ENCODE measurements at regions not wholly inside any gene's neighbourhood (a gene's known extent, or its start where the extent isn't known, plus 50 kb on each side); places are given as distances from the start of the nearest gene placed in this dataset.

DNA sequence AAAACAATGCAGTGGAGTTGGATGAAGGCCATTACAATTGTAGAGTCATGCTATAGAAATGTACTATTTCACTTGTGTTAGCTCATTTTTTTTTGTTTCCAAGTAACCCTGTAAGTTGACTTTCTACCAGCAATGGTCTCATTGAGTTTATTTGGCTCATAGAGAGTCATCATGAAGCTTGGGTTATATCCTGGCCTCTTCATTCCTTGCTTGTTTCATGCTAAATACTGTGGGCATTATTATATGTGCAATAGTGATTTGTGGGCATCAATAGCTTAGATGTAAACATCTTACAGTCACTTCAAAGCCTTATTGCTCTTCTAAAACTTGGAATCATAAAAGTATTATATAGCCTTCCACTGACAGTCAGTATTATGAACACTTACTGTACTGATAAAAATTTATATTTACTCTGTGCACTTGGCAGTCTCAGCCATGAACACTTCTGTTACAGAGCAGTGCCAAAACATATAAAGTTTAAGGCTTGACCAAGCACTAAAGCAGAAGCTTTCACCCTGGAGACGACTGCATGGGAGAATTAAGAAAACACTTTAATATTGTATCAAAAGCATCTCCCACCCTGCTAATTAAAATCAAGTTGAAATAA is 751.2 kb downstream of the SATB2 start:
- no peaks in the 10 kb centered on the region for H3K4me1 ChIP-seq (ENCODE audit: control insufficient read depth in 5 of 5, insufficient read depth in 5 of 5, low read length in 5 of 5)
- no peak overlapping the region for H3K9ac ChIP-seq (ENCODE audit: low read length in 5 of 5)
- no peak overlapping the region for H3K27ac ChIP-seq (ENCODE audit: low read depth, low read length)
- no peak overlapping the region for H3K4me3 ChIP-seq (ENCODE audit: low read depth in 1 of 5, low read length in 5 of 5)
- no peaks in the 10 kb centered on the region for H3K9me3 ChIP-seq (ENCODE audit: control insufficient read depth in 5 of 5, low read length in 5 of 5)
- no peaks in the 10 kb centered on the region for H3K36me3 ChIP-seq (ENCODE audit: control insufficient read depth in 5 of 5, insufficient read depth in 5 of 5, low read length in 5 of 5)
- H3K27me3 ChIP-seq (ENCODE audit: control insufficient read depth in 5 of 5, insufficient read depth in 4 of 5, low read length in 5 of 5) = no peaks in the 10 kb centered on the region

DNA sequence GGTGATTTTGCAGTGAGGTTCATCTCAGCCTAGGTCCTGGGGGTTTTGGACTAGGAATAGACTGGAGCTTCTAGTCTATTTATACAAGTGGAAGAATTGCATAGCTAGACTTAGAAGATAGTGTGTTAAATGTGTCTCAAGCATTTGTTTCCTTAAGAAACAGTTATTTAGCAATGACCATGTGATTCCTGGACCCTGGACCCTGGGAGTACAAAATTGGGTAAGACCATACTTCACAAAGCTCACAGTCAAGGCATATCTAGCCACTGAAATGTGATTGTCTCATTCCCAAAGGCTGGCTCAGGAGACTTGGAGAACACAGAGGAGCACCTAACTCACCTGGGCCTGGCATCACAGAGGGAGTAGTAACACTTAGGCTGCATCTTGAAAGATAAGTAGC is 754.5 kb downstream of the SATB2 start:
- no peak overlapping the region for H3K4me3 ChIP-seq (ENCODE audit: low read depth in 1 of 5, low read length in 5 of 5)
- no peaks in the 10 kb centered on the region for H3K4me1 ChIP-seq (ENCODE audit: control insufficient read depth in 5 of 5, insufficient read depth in 5 of 5, low read length in 5 of 5)
- H3K9me3 ChIP-seq (ENCODE audit: control insufficient read depth in 5 of 5, low read length in 5 of 5) = no peaks in the 10 kb centered on the region
- no peak overlapping the region for H3K27ac ChIP-seq (ENCODE audit: low read depth, low read length)
- H3K27me3 ChIP-seq (ENCODE audit: control insufficient read depth in 5 of 5, insufficient read depth in 4 of 5, low read length in 5 of 5) = no peaks in the 10 kb centered on the region
- H3K9ac ChIP-seq (ENCODE audit: low read length in 5 of 5) = no peak overlapping the region
- no peaks in the 10 kb centered on the region for H3K36me3 ChIP-seq (ENCODE audit: control insufficient read depth in 5 of 5, insufficient read depth in 5 of 5, low read length in 5 of 5)

DNA sequence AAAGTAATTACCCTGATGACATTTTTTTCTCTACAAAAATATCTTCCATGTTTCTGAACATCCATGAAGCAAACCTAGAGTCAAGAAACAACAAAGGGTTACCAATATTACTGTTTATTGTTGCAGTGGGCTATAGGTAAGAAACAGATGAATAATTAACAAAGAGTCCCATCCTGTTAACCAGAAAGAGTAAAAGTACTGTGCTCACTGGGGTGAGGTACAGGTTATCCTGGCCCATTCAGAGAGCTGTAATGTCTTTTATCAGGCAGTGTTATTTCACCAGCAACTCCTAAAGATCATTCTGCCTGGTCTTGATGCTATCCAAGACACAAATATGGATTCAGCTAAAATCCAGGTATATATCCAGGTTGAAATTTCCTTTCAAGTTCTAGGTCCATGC is 754.9 kb downstream of the SATB2 start:
- Histone ChIP-seq H3K9ac (ENCODE audit: low read length in 5 of 5) (no peak overlapping the region), H3K4me1 (ENCODE audit: control insufficient read depth in 5 of 5, insufficient read depth in 5 of 5, low read length in 5 of 5) (no peaks in the 10 kb centered on the region), H3K9me3 (ENCODE audit: control insufficient read depth in 5 of 5, low read length in 5 of 5) (no peaks in the 10 kb centered on the region), H3K27me3 (ENCODE audit: control insufficient read depth in 5 of 5, insufficient read depth in 4 of 5, low read length in 5 of 5) (no peaks in the 10 kb centered on the region), H3K4me3 (ENCODE audit: low read depth in 1 of 5, low read length in 5 of 5) (no peak overlapping the region), H3K27ac (ENCODE audit: low read depth, low read length) (no peak overlapping the region), H3K36me3 (ENCODE audit: control insufficient read depth in 5 of 5, insufficient read depth in 5 of 5, low read length in 5 of 5) (no peaks in the 10 kb centered on the region)

DNA sequence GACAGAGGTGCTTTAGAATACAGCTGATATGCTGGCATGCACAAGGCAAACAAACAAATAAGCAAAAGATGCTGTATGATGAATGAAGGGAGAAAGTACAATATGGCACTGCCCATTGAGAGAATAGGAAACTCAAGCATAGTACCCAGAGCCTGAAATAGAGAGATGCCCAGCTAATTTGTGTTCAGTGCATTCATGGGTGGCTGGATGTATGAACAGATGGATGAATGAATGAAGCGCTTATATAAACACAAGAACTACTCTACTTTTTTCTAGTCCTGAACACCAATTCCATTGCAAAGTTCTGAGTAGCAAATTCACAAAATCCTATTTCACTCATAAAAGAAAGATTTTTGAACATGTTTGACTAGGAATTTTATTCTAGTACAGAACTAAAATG is 756.3 kb downstream of the SATB2 start:
- no peaks in the 10 kb centered on the region for H3K27me3 ChIP-seq (ENCODE audit: control insufficient read depth in 5 of 5, insufficient read depth in 4 of 5, low read length in 5 of 5)
- no peaks in the 10 kb centered on the region for H3K36me3 ChIP-seq (ENCODE audit: control insufficient read depth in 5 of 5, insufficient read depth in 5 of 5, low read length in 5 of 5)
- no peaks in the 10 kb centered on the region for H3K4me1 ChIP-seq (ENCODE audit: control insufficient read depth in 5 of 5, insufficient read depth in 5 of 5, low read length in 5 of 5)
- H3K9ac ChIP-seq (ENCODE audit: low read length in 5 of 5) = no peak overlapping the region
- H3K27ac ChIP-seq (ENCODE audit: low read depth, low read length) = no peak overlapping the region
- H3K4me3 ChIP-seq (ENCODE audit: low read depth in 1 of 5, low read length in 5 of 5) = no peak overlapping the region
- H3K9me3 ChIP-seq (ENCODE audit: control insufficient read depth in 5 of 5, low read length in 5 of 5) = no peaks in the 10 kb centered on the region

DNA sequence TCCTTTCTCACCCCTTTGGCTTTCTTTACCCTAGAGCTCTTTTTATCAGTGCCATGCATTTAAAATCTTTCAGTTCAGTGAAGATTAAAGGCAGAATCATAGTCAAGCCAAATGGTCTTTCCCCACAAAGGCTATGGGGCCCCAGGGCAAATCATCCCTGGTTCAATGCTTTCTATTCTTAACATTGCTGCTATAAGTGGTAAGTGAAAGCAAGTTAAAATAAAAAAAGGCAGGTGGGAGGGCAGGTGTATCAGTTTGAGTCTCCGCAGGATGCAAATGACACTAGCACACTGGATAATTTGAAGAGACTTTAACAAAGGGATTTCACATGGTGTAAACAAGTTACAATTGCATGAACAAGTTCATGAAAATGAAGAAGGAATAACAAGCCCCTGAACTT is 757.4 kb downstream of the SATB2 start:
- no peak overlapping the region for H3K4me3 ChIP-seq (ENCODE audit: low read depth in 1 of 5, low read length in 5 of 5)
- no peaks in the 10 kb centered on the region for H3K9me3 ChIP-seq (ENCODE audit: control insufficient read depth in 5 of 5, low read length in 5 of 5)
- H3K36me3 ChIP-seq (ENCODE audit: control insufficient read depth in 5 of 5, insufficient read depth in 5 of 5, low read length in 5 of 5) = no peaks in the 10 kb centered on the region
- H3K9ac ChIP-seq (ENCODE audit: low read length in 5 of 5) = no peak overlapping the region
- no peak overlapping the region for H3K27ac ChIP-seq (ENCODE audit: low read depth, low read length)
- H3K27me3 ChIP-seq (ENCODE audit: control insufficient read depth in 5 of 5, insufficient read depth in 4 of 5, low read length in 5 of 5) = no peaks in the 10 kb centered on the region
- H3K4me1 ChIP-seq (ENCODE audit: control insufficient read depth in 5 of 5, insufficient read depth in 5 of 5, low read length in 5 of 5) = no peaks in the 10 kb centered on the region

DNA sequence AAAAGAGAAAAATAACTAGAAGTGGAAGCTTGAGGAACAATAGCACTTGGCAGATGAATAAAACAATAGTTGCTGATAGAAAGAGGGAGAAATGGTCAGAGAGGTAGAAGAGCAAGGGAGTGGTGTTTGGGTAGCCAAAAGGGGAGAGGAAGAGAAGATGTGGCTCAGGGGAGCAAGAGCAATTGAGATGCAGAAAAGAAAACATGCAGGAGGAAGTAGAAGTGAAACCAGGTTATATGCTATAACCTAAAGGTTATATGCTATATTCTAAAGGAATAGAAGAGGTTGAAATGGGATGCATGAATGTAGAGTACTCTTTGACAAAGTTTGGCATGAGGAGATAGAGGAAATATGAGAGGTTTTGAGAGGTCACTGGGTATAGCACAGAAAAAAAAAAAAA is 759.5 kb downstream of the SATB2 start:
- no peak overlapping the region for H3K4me3 ChIP-seq (ENCODE audit: low read depth in 1 of 5, low read length in 5 of 5)
- no peaks in the 10 kb centered on the region for H3K4me1 ChIP-seq (ENCODE audit: control insufficient read depth in 5 of 5, insufficient read depth in 5 of 5, low read length in 5 of 5)
- H3K36me3 ChIP-seq (ENCODE audit: control insufficient read depth in 5 of 5, insufficient read depth in 5 of 5, low read length in 5 of 5) = no peaks in the 10 kb centered on the region
- no peaks in the 10 kb centered on the region for H3K27me3 ChIP-seq (ENCODE audit: control insufficient read depth in 5 of 5, insufficient read depth in 4 of 5, low read length in 5 of 5)
- no peak overlapping the region for H3K27ac ChIP-seq (ENCODE audit: low read depth, low read length)
- no peak overlapping the region for H3K9ac ChIP-seq (ENCODE audit: low read length in 5 of 5)
- H3K9me3 ChIP-seq (ENCODE audit: control insufficient read depth in 5 of 5, low read length in 5 of 5) = no peaks in the 10 kb centered on the region

DNA sequence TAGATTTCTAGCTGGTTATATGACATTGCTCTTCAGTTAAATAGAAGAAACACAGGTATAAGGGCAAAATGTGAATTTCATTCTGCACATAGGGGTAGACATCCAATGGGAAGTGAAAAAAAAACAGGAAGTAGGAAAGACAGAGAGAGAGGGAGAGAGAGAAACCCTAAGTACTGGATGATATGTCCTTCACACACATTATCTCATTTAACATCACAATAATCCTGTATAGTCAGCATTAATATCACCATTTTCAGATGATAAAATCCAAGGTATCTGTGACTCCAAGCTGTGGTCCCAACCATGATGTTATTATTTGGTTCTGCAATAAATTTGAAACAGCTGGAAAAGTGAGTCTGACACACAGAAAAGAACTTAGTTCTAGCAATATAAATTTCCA is 759.9 kb downstream of the SATB2 start:
- H3K4me1 ChIP-seq (ENCODE audit: control insufficient read depth in 5 of 5, insufficient read depth in 5 of 5, low read length in 5 of 5) = no peaks in the 10 kb centered on the region
- H3K36me3 ChIP-seq (ENCODE audit: control insufficient read depth in 5 of 5, insufficient read depth in 5 of 5, low read length in 5 of 5) = no peaks in the 10 kb centered on the region
- no peak overlapping the region for H3K27ac ChIP-seq (ENCODE audit: low read depth, low read length)
- no peak overlapping the region for H3K9ac ChIP-seq (ENCODE audit: low read length in 5 of 5)
- no peak overlapping the region for H3K4me3 ChIP-seq (ENCODE audit: low read depth in 1 of 5, low read length in 5 of 5)
- no peaks in the 10 kb centered on the region for H3K9me3 ChIP-seq (ENCODE audit: control insufficient read depth in 5 of 5, low read length in 5 of 5)
- H3K27me3 ChIP-seq (ENCODE audit: control insufficient read depth in 5 of 5, insufficient read depth in 4 of 5, low read length in 5 of 5) = no peaks in the 10 kb centered on the region

DNA sequence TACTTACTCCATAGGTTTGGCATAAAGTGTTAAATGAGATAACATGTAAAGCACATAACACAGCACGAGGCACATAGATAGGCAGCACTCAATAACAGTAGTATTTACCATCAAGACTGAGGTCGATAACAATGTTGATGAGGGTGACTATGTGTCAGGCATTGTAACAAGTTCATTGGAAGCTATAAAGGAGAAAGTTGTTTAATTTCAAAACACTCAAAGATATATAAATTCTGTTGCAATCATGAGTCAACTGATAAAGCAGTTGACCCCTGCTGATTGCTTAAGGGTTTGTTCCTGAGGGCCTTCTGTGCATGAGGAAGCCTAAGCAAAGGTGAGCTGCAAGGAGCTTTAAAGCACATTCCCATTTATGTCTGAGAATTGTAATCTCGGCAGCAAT is 760.5 kb downstream of the SATB2 start:
- H3K36me3 ChIP-seq (ENCODE audit: control insufficient read depth in 5 of 5, insufficient read depth in 5 of 5, low read length in 5 of 5) = no peaks in the 10 kb centered on the region
- H3K27ac ChIP-seq (ENCODE audit: low read depth, low read length) = no peak overlapping the region
- no peaks in the 10 kb centered on the region for H3K27me3 ChIP-seq (ENCODE audit: control insufficient read depth in 5 of 5, insufficient read depth in 4 of 5, low read length in 5 of 5)
- H3K9me3 ChIP-seq (ENCODE audit: control insufficient read depth in 5 of 5, low read length in 5 of 5) = no peaks in the 10 kb centered on the region
- no peaks in the 10 kb centered on the region for H3K4me1 ChIP-seq (ENCODE audit: control insufficient read depth in 5 of 5, insufficient read depth in 5 of 5, low read length in 5 of 5)
- H3K9ac ChIP-seq (ENCODE audit: low read length in 5 of 5) = no peak overlapping the region
- H3K4me3 ChIP-seq (ENCODE audit: low read depth in 1 of 5, low read length in 5 of 5) = no peak overlapping the region

DNA sequence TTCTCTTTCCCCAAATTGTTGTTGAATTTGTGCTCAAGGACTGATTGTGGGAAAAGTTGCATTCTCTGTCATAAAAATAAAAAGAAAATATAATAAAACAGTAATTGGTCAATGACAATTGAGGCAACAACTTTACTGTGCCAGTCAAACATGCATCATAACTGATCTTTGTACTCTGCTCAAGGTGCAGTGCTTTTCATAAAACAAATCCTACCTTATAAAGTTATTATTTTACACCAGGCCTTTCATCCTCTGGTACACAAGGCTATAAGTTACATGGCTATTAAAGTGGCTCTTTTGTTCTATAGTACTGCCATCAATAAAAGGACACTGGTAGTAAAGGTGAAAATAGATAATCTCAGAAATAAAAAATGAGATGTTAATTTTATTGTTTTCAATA is 761.9 kb downstream of the SATB2 start:
- Histone ChIP-seq H3K4me3 (ENCODE audit: low read depth in 1 of 5, low read length in 5 of 5) (no peak overlapping the region), H3K9ac (ENCODE audit: low read length in 5 of 5) (no peak overlapping the region), H3K36me3 (ENCODE audit: control insufficient read depth in 5 of 5, insufficient read depth in 5 of 5, low read length in 5 of 5) (no peaks in the 10 kb centered on the region), H3K4me1 (ENCODE audit: control insufficient read depth in 5 of 5, insufficient read depth in 5 of 5, low read length in 5 of 5) (no peaks in the 10 kb centered on the region), H3K9me3 (ENCODE audit: control insufficient read depth in 5 of 5, low read length in 5 of 5) (no peaks in the 10 kb centered on the region), H3K27ac (ENCODE audit: low read depth, low read length) (no peak overlapping the region), H3K27me3 (ENCODE audit: control insufficient read depth in 5 of 5, insufficient read depth in 4 of 5, low read length in 5 of 5) (no peaks in the 10 kb centered on the region)

DNA sequence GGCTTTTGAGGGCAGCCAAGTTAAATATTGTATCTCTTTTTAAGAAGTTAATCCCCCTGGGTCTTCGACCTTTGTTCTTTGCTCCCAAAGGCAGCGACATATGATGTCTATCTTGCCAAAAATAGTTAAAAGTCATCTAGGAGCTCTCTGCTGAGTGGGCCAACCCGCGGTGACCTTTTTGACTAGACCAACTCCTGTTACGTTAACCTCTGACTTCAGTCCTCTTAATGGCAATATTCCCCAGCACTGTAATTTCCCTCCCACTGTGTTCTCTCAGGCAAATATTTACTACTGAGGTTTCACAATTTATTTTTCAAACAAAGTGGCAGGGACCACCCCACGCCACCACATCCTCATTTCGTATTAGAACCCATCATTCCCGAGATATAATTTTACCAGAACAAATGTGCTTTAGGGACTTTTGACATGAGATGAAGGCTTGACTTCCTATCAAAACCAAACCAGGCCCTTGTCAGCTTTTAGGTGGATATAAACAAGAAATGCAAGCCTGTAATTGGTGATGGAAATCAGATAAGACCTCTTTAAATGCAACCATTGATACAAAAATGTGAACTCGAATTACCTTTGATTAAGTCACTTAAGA is 764.7 kb downstream of the SATB2 start:
- Histone ChIP-seq H3K4me1 (ENCODE audit: control insufficient read depth in 5 of 5, insufficient read depth in 5 of 5, low read length in 5 of 5) (no peaks in the 10 kb centered on the region), H3K9me3 (ENCODE audit: control insufficient read depth in 5 of 5, low read length in 5 of 5) (peaks cover 0 to 3% (median 0%) of the 10 kb centered on the region in 5 donors), H3K9ac (ENCODE audit: low read length in 5 of 5) (no peak overlapping the region), H3K36me3 (ENCODE audit: control insufficient read depth in 5 of 5, insufficient read depth in 5 of 5, low read length in 5 of 5) (no peaks in the 10 kb centered on the region), H3K27ac (ENCODE audit: low read depth, low read length) (no peak overlapping the region), H3K27me3 (ENCODE audit: control insufficient read depth in 5 of 5, insufficient read depth in 4 of 5, low read length in 5 of 5) (no peaks in the 10 kb centered on the region), H3K4me3 (ENCODE audit: low read depth in 1 of 5, low read length in 5 of 5) (no peak overlapping the region)
